Activated CD4-positive, alpha-beta memory T cell treated with anti-CD3 and anti-CD28 coated beads for 36 hours (primary cell): ENCODE measurements at regions not wholly inside any gene's neighbourhood (a gene's known extent, or its start where the extent isn't known, plus 50 kb on each side); places are given as distances from the start of the nearest gene placed in this dataset.
"Not testable (repeated sequence)": the region's sequence is repeated elsewhere in the genome, so short reads cannot be mapped to it uniquely, and the experiment has no call there.

ENCODE experiments used
- CTCF ChIA-PET: fragments of 350-600 bp; sonication (Branson Sonifier 250); formaldehyde crosslinking; loops from one replicate; lab custom pipeline; 2021; ENCODE audit warnings: antibody characterized with exemption, inconsistent platforms; lab: Charles Lee
- POLR2A ChIA-PET: fragments of 350-600 bp; sonication (Branson Sonifier 250); formaldehyde crosslinking; loops from one replicate; lab custom pipeline; 2021; ENCODE audit warnings: antibody characterized with exemption; lab: Charles Lee
- DNase-seq: peaks from one replicate; pipeline ENCODE4 v3.0.0-alpha.2; 2020
- H3K27ac Mint-ChIP-seq: one replicate; pipeline ENCODE4 v1.8.0; 2021; ENCODE audit warnings: mixed read lengths
- H3K27me3 Mint-ChIP-seq: one replicate; pipeline ENCODE4 v1.8.0; 2021; ENCODE audit warnings: mixed read lengths
- H3K36me3 Mint-ChIP-seq: one replicate; pipeline ENCODE4 v1.8.0; 2021; ENCODE audit warnings: mixed read lengths
- H3K4me1 Mint-ChIP-seq: one replicate; pipeline ENCODE4 v1.8.0; 2021; ENCODE audit warnings: low read depth, mixed read lengths
- H3K4me3 Mint-ChIP-seq: one replicate; pipeline ENCODE4 v1.8.0; 2021; ENCODE audit warnings: mild to moderate bottlenecking, mixed read lengths
- H3K9me3 Mint-ChIP-seq: one replicate; pipeline ENCODE4 v1.8.0; 2021; ENCODE audit warnings: mixed read lengths
- intact Hi-C: fragments of 100-400 bp; cut with micrococcal nuclease; formaldehyde crosslinking; loops from one replicate; pipeline ENCODE4 v1.15.1; 2023

- CTCF ChIA-PET, H3K27ac Mint-ChIP-seq, DNase-seq, intact Hi-C loops, H3K36me3 Mint-ChIP-seq, H3K4me3 Mint-ChIP-seq, H3K27me3 Mint-ChIP-seq, H3K9me3 Mint-ChIP-seq, POLR2A ChIA-PET, H3K4me1 Mint-ChIP-seq: not testable (repeated sequence)
These were observed 60.3 kb upstream of the XAGE2 start for GRCh38 chrX:52308532-52308931.
